ENCODE measurements at regions not wholly inside any gene's neighbourhood (a gene's known extent, or its start where the extent isn't known, plus 50 kb on each side); places are given as distances from the start of the nearest gene placed in this dataset.

GRCh38 chr1:37176269-37176668 is 142.0 kb upstream of the GRIK3 start:
- Histone ChIP-seq H3K9me3 (replicated peaks; ENCODE audit: control insufficient read depth, insufficient read depth, low read length) (no peaks in the 10 kb centered on the region), H3K36me3 (ENCODE audit: control insufficient read depth in 2 of 2, extremely low read depth in 1 of 2, insufficient read depth in 2 of 2, low read length in 2 of 2) (no peaks in the 10 kb centered on the region), H3K27me3 (ENCODE audit: control insufficient read depth in 2 of 2, insufficient read depth in 2 of 2, low read length in 2 of 2) (no peaks in the 10 kb centered on the region), H3K4me2 (ENCODE audit: insufficient read depth, low read length) (no peak overlapping the region), H3K9me1 (replicated peaks; ENCODE audit: control insufficient read depth, extremely low read depth, insufficient read depth, low read length) (no peaks in the 10 kb centered on the region), H3K27ac (ENCODE audit: insufficient read depth, low read depth, low read length) (no peak overlapping the region), H2AFZ (ENCODE audit: low read depth, low read length) (no peak overlapping the region), H4K20me1 (replicated peaks; ENCODE audit: control insufficient read depth, extremely low read depth, insufficient read depth, low read length) (no peaks in the 10 kb centered on the region), H3K9ac (replicated peaks; ENCODE audit: extremely low read depth, insufficient read depth, low read length) (no peak overlapping the region), H3K4me1 (ENCODE audit: control insufficient read depth, extremely low read depth, insufficient read depth, low read length) (no peaks in the 10 kb centered on the region), H3K4me3 (replicated peaks in 1 of 3; ENCODE audit: insufficient read depth in 1 of 3, low read depth in 1 of 3, low read length in 3 of 3) (no peak overlapping the region), H3K79me2 (ENCODE audit: control insufficient read depth, insufficient read depth, low read length) (no peaks in the 10 kb centered on the region)
- no peak for DNase-seq (ENCODE audit: low read depth, low spot score)
- TF ChIP-seq MYC (IDR thresholded peaks at IDR 0.05; ENCODE audit: low read depth, low read length) (no peak), JUN (IDR thresholded peaks at IDR 0.05; ENCODE audit: borderline replicate concordance, insufficient read depth, insufficient read length, low read depth) (no peak), GATA2 (IDR thresholded peaks at IDR 0.05; ENCODE audit: insufficient read depth, insufficient read length, low read depth, low read length) (no peak), POLR2AphosphoS5 (IDR thresholded peaks at IDR 0.05; ENCODE audit: insufficient read depth, low read depth, low read length) (no peak), POLR2A (IDR thresholded peaks at IDR 0.05; ENCODE audit: low read depth, low read length) (no peak), CTCF (IDR thresholded peaks at IDR 0.05; ENCODE audit: extremely low read depth in 1 of 2, insufficient read depth in 1 of 2, low read depth in 1 of 2, low read length in 2 of 2) (no peak), FOS (IDR thresholded peaks at IDR 0.05; ENCODE audit: borderline replicate concordance, insufficient read depth, low read length) (no peak), MAX (IDR thresholded peaks at IDR 0.05; ENCODE audit: insufficient read depth, insufficient read length) (no peak)
- intact Hi-C loops (cut with micrococcal nuclease) = loop anchor here (5.0 kb wide), 1 partner anchor 599 kb away; no protein-coding TSS in a partner anchor
- BruUV-seq (replicated peaks) = no TSS peak
- ChIA-PET POLR2A (no interaction called here), CTCF (interaction anchor here (1.3 kb wide), 1 partner anchor 79 kb away, joined by 3 read pairs; no protein-coding TSS in a partner anchor)
- FAIRE-seq = no peak
- dilution Hi-C loops (cut with MboI; ENCODE audit: extremely low pct_ligation_motif_present, low sequenced_read_pairs) = no loop called here

All from endothelial cell of umbilical vein (primary cell).